ENCODE measurements at regions not wholly inside any gene's neighbourhood (a gene's known extent, or its start where the extent isn't known, plus 50 kb on each side); places are given as distances from the start of the nearest gene placed in this dataset.

- TF ChIP-seq SUZ12 (IDR thresholded peaks at IDR 0.05) (no peak), ELF4 (IDR thresholded peaks at IDR 0.05) (no peak), NFRKB (IDR thresholded peaks at IDR 0.05) (no peak), SP1 (IDR thresholded peaks at IDR 0.05) (no peak), FOXM1 (IDR thresholded peaks at IDR 0.05; ENCODE audit: borderline replicate concordance) (no peak), HDGF (IDR thresholded peaks at IDR 0.05; ENCODE audit: borderline replicate concordance) (no peak), FOXA1 (IDR thresholded peaks at IDR 0.05) (no peak), PKNOX1 (IDR thresholded peaks at IDR 0.05) (no peak), TARDBP (IDR thresholded peaks at IDR 0.05) (no peak), FOXK2 (IDR thresholded peaks at IDR 0.05) (no peak), LEF1 (IDR thresholded peaks at IDR 0.05; ENCODE audit: borderline replicate concordance) (no peak), CTBP1 (IDR thresholded peaks at IDR 0.05; ENCODE audit: borderline replicate concordance) (no peak), BHLHE40 (IDR thresholded peaks at IDR 0.05; ENCODE audit: borderline replicate concordance) (no peak), ARNT (IDR thresholded peaks at IDR 0.05) (no peak)
These were observed 722.9 kb upstream of the EEF2KMT start for GRCh38 chr16:5820472-5820871.
